MCF 10A (cell line): ENCODE measurements at regions not wholly inside any gene's neighbourhood (a gene's known extent, or its start where the extent isn't known, plus 50 kb on each side); places are given as distances from the start of the nearest gene placed in this dataset.

ENCODE experiments used
- BruUV-seq: library from RNA; stranded (reverse); fragments of 400-500 nt; replicated peaks from 2 replicates; lab custom pipeline; 2021; lab: Mats Ljungman, UMichigan
- CTCF ChIA-PET: fragments of 300-600 bp; sonication (Branson Sonifier 250); formaldehyde crosslinking; extraction: SDS; loops from one replicate; lab custom pipeline; 2021; ENCODE audit warnings: antibody characterized with exemption, inconsistent platforms; lab: Yijun Ruan, JAX
- POLR2A ChIA-PET: fragments of 300-600, 350-650 bp; sonication (Branson Sonifier 250); formaldehyde crosslinking; extraction: SDS; loops from one replicate; lab custom pipeline; 2020; ENCODE audit warnings: antibody characterized with exemption, inconsistent platforms; lab: Yijun Ruan, JAX
- DNase-seq: peaks from one replicate; pipeline ENCODE4 v3.0.0-alpha.2; 2018; ENCODE audit not compliant: unreplicated experiment
- H3K27ac Mint-ChIP-seq: one replicate; pipeline ENCODE4 v1.8.0; 2022; ENCODE audit warnings: mild to moderate bottlenecking, low read depth, mixed read lengths; ENCODE audit not compliant: unreplicated experiment
- H3K27me3 Mint-ChIP-seq: one replicate; pipeline ENCODE4 v1.8.0; 2022; ENCODE audit warnings: mixed read lengths; ENCODE audit not compliant: insufficient read depth, unreplicated experiment
- H3K36me3 Mint-ChIP-seq: one replicate; pipeline ENCODE4 v1.8.0; 2022; ENCODE audit warnings: mild to moderate bottlenecking, moderate library complexity, mixed read lengths; ENCODE audit not compliant: insufficient read depth, unreplicated experiment
- H3K4me1 Mint-ChIP-seq: one replicate; pipeline ENCODE4 v1.8.0; 2022; ENCODE audit warnings: mixed read lengths; ENCODE audit not compliant: insufficient read depth, unreplicated experiment
- H3K4me3 Mint-ChIP-seq: one replicate; pipeline ENCODE4 v1.8.0; 2022; ENCODE audit warnings: mild to moderate bottlenecking, moderate library complexity, mixed read lengths; ENCODE audit not compliant: unreplicated experiment
- H3K9me3 Mint-ChIP-seq: one replicate; pipeline ENCODE4 v1.8.0; 2022; ENCODE audit warnings: mixed read lengths; ENCODE audit not compliant: unreplicated experiment
- CTCF ChIP-seq: fragments of 200-600 bp; IDR thresholded peaks from one replicate; pipeline ENCODE4 v1.8.0; 2022; ENCODE audit warnings: antibody characterized with exemption, mild to moderate bottlenecking; ENCODE audit not compliant: unreplicated experiment
- intact Hi-C: fragments of 100-400 bp; cut with micrococcal nuclease; formaldehyde crosslinking; loops from 2 replicates; pipeline ENCODE4 v1.14.1; 2022

DNA sequence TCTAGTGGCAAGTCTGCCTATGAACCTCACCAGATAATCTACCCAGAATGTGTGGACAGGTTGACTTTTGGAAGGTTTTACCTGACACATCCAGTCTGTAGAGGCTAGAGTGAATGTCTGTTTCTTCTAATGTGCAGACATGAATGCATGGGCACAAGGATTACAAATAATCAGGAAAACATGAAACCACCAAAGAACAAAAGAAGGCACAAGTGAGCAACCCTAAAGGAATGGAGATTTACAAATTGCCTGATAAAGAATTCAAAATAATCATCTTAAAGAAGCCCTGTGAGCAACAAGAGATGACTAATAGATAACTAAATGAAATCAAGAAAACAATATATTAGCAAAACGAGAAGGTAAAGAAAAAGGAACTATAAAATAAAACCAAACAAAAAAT is 876.1 kb upstream of the ADGRB3 start:
- ChIA-PET CTCF (no interaction called here), POLR2A (no interaction called here)
- no peak for DNase-seq
- Mint-ChIP-seq H3K27ac (no peak overlapping the region), H3K9me3 (peaks cover 15% of the 10 kb centered on the region), H3K4me3 (no peak overlapping the region), H3K27me3 (no peaks in the 10 kb centered on the region), H3K36me3 (no peaks in the 10 kb centered on the region), H3K4me1 (no peaks in the 10 kb centered on the region)
- BruUV-seq: no TSS peak
- intact Hi-C loops: no loop called here
- TF ChIP-seq CTCF: no peak

DNA sequence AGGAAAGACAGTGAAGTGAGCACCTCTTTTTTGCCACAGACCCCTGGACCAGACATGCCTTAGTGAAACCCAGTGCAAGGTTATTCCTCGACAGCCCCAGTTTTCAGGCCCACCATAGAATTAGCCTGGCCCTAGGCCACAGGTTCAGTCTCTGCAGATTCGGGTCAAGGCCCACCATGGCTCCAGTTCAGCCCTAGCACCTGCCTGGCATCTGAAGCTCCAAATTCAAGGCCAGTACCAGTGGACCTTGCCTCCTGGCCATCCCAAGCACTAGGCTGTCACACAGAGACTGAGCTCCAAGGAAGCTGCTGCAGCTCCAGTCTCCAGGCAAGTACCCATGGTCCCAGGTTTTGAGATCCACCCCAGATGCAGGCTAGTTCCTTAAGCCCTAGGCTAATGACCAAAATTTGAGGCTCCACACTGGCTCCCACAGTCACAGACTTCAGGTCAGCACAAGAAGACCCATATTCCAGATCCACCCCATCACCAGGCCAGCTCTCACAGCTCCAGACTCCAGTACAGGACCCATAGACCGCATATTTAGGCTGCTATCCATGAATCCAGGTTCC is 877.5 kb upstream of the ADGRB3 start:
- no peak for TF ChIP-seq CTCF
- Mint-ChIP-seq H3K4me1 (no peaks in the 10 kb centered on the region), H3K27me3 (no peaks in the 10 kb centered on the region), H3K27ac (no peak overlapping the region), H3K9me3 (peaks cover 15% of the 10 kb centered on the region), H3K36me3 (no peaks in the 10 kb centered on the region), H3K4me3 (no peak overlapping the region)
- CTCF ChIA-PET: interaction anchor here (0.9 kb wide), 1 partner anchor 14 kb away, joined by 3 read pairs; no protein-coding TSS in a partner anchor
- POLR2A ChIA-PET: interaction anchor here (0.7 kb wide), 1 partner anchor 318 kb away, joined by 3 read pairs; no protein-coding TSS in a partner anchor
- BruUV-seq: no TSS peak
- DNase-seq: no peak
- intact Hi-C loops: no loop called here

GRCh38 chr6:67748521-67748920 is 886.6 kb upstream of the ADGRB3 start:
- Mint-ChIP-seq H3K27me3 (no peaks in the 10 kb centered on the region), H3K36me3 (no peaks in the 10 kb centered on the region), H3K4me3 (no peak overlapping the region), H3K27ac (no peak overlapping the region), H3K9me3 (no peaks in the 10 kb centered on the region), H3K4me1 (peaks cover 21% of the 10 kb centered on the region)
- DNase-seq: no peak
- intact Hi-C loops: no loop called here
- no peak for TF ChIP-seq CTCF
- ChIA-PET CTCF (no interaction called here), POLR2A (no interaction called here)
- no TSS peak for BruUV-seq

DNA sequence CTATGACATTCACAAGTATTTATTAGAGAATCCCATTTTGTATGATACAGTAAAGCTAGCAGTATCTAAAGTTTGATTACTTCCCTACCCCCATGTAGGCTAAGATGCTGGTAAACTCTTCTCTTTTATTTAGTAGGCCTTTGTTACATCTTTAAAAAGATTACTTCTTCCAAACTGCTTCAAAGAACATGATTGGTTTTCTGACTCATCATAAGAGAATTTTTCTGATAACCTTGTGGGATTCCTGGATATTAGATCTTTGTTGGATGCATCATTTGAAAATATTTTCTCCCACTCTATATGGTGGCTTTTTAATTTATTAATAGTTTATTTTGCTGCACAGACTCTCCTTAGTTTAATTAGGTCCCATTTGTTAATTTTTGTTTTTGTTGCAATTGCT is 898.3 kb upstream of the ADGRB3 start:
- CTCF ChIA-PET: interaction anchor here (0.7 kb wide), 1 partner anchor 36 kb away, joined by 3 read pairs; no protein-coding TSS in a partner anchor
- H3K4me3 Mint-ChIP-seq: no peak overlapping the region
- H3K27ac Mint-ChIP-seq: no peak overlapping the region
- POLR2A ChIA-PET: no interaction called here
- H3K9me3 Mint-ChIP-seq: peaks cover 16% of the 10 kb centered on the region
- H3K4me1 Mint-ChIP-seq: peaks cover 6% of the 10 kb centered on the region
- DNase-seq: no peak
- intact Hi-C loops: no loop called here
- H3K27me3 Mint-ChIP-seq: no peaks in the 10 kb centered on the region
- H3K36me3 Mint-ChIP-seq: no peaks in the 10 kb centered on the region
- BruUV-seq: no TSS peak
- no peak for TF ChIP-seq CTCF
